ENCODE measurements at regions not wholly inside any gene's neighbourhood (a gene's known extent, or its start where the extent isn't known, plus 50 kb on each side); places are given as distances from the start of the nearest gene placed in this dataset.
A peak's percentile ranks its signal among the peaks of the same experiment; 100 is the strongest.
"Not testable (repeated sequence)": the region's sequence is repeated elsewhere in the genome, so short reads cannot be mapped to it uniquely, and the experiment has no call there.

DNA sequence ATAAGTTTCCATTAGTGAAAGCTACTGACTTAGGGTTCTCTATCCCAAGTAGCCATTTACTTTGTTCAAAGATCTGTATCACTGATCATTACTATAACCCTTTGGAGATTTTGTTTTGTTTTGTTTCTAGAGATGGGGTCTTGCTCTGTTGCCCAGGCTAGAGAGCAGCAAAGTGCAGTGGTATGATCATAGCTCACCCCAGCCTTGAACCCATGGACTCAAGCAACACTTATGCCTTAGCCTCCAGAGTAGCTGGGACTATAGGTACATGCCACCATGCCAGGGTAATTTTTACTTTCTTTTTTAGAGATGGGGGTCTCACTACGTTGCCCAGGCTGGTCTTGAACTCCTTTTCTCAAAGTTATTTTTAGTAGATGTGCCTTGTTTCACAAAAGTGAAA is 154.7 kb downstream of the KCNJ2 start:
- DNase-seq = no peak

DNA sequence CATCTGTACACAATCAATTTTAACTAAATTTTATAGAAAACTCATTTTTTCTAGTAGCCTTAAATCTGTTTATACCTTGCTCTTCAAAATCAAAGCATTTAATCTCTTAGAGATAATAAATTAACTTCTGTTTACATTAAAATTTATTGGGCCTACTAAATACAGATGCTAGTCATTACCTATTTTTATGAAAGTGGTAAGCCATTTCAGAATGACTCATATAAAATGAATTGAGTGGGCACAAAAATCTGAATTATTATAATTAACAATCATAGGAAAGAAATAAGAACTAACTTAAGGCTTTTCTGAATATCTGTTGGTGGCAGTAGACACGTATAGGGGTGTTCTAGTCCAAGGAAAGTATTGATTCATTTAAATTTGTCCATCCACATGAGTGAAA is 157.9 kb downstream of the KCNJ2 start:
- DNase-seq = no peak

DNA sequence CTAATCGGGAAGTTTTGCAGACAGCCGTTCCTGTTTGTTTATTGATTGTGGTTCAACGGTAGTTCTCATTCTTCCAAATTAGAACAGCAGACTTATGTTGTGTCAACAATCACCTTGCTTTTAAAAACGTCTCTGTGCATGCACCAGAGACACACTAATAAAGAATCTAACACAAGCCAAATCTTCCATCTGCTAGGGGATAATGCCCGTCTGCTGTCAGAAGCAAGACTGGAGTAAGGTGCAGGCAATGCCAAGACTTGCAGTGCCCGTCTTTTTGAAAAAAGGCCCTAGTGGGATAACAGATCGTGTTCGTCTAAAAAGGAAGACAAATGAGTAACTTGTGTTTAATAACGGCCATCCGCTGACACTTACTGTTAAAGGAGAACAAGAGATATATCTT is 158.4 kb downstream of the KCNJ2 start:
- no peak for DNase-seq

DNA sequence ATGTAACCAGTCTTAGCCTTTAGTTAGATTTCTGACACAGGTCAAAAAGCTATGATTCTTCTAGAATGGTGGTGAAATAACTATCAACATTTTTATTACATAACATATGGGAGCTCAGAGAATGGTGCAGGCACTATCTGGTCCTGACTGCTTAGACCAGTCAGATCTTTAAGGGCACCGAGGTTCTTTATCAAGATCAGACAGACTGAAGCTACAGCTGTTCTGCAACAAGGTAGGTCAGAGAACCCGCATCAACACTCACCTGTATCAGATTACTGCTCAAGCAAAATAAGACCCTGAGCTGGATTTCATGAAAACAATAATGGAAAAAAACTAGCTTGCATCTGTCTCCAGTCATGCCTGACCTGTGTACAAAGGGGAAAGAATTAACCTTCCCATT is 160.4 kb downstream of the KCNJ2 start:
- no peak for DNase-seq

DNA sequence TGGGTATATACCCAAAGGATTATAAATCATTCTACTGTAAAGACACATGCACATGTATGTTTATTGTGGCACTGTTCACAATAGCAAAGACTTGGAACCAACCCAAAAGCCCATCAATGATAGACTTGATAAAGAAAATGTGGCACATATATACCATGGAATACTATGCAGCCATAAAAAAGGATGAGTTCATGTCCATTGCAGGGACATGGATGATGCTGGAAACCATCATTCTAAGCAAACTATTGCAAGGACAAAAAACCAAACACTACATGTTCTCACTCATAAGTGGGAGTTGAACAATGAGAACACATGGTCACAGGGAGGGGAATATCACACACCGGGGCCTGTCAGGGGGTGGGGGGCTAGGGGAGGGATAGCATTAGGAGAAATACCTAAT is 161.7 kb downstream of the KCNJ2 start:
- DNase-seq = not testable (repeated sequence)

DNA sequence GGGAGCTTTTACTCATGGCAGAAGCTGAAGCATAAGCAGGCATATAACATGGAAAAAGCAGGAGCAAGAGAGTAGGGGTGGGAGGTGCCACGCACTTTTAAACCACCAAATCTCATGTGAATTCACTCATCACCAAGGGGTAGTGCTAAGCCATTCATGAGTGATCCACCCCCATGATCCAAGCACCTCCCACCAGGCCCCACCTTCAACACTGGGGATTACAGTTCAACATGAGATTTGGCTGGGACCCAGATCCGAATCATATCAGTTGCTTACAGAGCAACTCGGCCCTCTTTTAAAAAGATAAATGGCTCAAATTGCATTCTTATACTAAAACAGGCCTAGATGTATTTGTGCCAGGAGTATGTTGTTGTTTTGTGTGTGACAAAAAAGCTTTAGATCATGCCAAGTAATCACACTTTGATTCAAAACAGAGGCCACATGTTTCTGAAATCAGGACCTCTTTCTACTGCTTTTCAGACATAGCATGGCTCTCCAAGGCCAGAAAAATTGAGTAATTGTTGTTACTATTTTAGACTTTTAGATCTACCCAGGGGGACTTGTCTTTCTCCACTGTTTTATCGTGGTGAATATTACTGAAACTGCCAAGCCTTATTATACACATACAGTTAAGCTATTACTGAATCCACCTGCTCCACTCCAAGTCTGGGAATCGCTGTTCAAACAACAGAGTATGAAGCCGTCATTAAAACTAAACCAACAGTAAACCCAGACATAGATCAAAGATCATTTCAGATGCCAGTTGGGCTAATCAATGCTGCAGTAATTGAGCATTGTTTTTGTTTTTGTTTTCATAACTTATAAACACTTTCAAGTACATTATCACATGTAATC is 163.3 kb downstream of the KCNJ2 start:
- no peak for DNase-seq

DNA sequence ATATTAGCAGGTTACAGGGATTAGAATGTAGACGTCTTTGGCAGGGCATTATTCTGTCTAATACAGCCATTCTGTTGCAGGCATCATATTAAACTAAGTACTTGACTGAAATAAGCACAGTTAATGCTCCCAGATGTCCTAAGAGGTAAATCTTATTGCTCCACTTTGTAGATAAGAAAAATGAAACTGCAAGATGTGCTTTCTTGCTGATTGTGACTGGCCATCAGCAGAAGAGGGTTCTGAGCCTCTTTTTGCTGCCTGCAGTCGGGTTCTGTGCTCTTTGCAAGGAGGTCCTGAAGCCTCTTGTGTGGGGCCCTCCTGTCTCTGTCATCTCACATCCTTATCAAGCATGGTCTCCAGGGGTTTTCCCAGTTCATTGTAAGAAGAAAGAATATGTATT is 167.1 kb downstream of the KCNJ2 start:
- DNase-seq = no peak

DNA sequence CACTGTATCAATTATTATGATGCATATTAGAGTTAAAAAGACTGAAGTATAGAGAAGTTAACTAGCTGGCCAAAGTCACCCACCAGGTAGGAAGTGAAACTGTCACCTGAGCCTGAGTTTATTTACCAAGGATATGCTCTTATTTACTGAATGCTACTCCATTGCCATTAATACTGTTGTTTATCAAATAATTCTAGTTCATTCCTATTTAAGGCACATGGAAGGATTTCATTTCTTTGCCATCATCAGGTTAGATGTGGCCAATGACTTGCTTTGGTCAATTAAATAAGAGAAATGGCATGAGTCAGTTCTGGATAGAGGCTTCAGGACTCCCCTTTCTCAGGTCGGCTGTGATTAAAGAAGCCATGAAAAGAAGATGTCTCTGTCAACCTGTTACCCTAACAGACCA is 169.6 kb downstream of the KCNJ2 start:
- DNase-seq = no peak

DNA sequence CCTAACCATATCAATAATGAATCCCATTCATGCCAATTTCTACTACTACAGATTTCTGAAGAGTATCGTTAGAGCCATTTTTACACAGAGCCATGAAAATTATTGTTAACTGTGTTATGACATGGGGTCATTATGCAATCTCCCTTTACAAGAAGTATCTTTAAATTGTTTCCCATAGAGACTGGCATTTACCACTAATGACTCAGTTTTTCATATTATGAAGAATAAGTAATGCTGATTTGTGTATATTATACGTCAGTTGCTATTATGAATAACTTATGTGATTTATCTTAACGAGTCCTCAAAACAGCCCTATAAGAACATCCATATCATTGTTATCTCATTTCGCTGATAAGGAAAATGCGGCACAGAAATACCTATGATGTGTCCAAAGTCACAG is 173.8 kb downstream of the KCNJ2 start:
- no peak for DNase-seq

DNA sequence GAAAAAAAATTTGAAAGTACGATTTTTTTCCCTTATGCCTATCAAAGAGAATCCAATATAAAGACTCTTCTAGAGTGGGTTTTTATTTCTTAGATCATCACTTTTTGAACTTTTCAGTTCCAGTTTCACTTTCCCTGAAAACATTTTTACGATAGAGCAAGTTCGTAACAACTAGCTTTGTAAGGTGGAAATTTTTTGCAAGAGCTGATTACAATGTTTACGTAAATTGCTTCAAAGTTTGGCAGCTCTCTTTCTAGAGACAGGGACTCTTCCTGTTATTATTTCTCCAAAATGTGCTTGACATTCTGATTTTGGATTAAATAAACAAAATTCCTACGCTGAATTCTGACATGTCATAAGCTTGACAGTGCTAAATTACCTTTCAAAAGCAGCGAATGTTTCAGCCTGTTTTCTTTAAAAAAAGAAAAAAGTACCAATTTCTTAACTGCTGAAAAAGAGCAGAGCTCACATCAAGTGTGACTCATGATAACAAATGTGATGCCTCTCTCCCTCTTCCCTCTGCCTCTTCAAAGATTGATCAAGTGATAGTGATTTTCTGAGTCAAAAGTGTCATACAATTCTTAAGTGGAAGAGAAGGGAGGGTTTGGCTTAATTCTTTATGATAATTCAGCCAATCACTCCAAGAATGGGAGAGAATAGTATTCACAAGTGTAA is 175.2 kb downstream of the KCNJ2 start:
- peak; percentile 22 for DNase-seq

DNA sequence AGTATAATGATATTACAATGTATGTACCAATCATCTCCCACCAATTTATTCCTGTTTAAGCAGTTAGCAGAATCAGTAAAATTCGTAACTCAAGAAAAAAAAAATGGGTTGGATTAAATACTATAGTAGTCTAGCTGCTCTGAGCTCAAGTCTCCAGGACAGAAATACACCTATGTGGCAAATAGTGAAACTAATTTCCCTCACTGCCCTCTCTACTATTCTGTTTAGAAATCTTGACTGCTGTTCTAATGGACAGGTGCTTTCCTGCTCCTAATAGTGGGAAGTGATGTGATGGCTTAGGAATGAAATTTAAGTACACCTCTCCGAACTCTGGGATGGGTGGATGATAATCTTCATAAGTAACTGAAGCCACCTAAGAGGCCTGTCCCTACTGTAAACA is 175.7 kb downstream of the KCNJ2 start:
- no peak for DNase-seq

DNA sequence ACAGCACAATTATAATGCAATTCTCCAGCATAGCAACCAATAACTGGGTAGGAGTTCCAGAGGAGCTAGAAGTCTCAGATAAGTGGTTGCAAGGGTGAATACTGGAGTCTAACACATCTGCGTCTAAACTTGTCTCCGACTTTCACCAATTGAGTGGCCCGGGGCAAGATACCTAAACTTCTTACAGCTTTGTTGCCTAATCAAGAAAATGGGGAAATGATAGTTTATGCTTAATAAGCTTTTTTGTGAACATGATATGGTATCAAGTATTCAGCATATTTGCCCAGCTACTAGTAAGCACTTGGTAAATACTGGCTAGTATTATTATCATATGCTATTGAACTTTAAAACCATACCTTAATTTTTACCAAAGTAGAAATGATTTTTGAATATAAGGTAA is 183.5 kb downstream of the KCNJ2 start:
- DNase-seq = no peak

DNA sequence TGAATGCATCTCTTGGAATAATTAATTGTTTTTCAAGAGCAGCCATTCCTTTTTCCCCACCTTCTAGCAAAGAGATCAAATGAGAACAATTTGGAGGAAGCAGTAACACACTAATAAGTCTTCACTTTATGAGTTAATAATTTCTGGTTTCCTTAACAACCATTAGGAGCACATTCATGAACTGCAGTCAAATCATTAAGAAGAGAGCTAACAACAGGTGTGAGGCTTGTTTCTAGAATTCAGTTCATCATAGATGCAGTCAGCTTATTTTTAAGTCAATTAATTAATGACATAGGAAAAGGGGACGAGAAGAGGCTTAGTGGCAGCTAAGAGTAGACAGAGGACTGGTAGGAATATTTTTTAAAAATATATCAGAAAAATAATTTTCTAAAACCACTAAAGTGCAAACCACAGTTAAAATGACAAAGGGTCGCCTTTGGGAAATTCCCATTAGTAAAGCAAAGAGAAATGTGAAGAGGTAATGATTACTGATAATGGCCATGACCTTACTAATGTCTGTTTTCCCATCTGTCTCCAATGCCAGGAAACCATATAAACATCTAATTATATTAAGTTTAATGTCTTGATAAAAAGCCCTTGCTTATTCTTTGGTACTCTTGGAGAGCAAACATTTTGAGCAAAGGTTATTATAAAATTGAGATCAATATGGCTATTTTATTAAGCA is 184.2 kb downstream of the KCNJ2 start:
- DNase-seq = no peak

DNA sequence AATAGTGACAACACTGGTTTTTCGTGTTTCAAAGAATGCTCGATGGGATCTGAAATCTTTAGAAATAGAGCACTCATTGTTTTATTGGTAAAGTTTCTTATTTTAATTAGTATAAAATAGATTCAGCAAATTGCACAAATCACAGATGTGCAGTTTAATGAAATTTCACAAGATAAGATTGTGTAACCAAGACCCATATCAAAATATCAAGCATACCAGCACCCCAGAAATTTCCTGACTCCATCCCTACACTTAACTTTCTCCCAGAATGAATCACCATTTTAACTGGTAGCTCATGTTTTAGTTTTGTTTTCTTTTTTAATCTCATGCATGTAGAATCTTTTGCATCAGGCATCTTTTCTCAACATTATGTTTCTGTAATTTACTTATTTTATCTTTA is 185.9 kb downstream of the KCNJ2 start:
- DNase-seq = no peak

DNA sequence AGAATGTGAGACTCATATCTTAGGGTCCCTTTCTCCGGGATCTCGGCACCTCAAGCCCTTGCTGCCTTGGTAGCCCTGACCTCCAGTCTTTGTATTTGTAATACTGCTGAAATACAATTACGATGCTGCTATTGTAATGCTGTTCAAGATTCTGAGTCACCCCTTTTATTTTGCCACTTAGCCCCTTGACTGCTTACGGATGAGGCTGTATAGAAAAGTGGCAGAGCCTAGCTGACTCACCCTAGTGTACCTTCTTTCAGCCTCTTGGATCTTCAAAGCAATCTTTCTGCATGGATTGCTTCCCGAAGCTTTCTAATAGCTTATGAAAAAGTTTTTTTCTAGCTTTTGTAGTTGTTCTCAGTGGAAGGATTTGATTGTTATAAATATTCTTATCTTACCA is 187.9 kb downstream of the KCNJ2 start:
- no peak for DNase-seq

DNA sequence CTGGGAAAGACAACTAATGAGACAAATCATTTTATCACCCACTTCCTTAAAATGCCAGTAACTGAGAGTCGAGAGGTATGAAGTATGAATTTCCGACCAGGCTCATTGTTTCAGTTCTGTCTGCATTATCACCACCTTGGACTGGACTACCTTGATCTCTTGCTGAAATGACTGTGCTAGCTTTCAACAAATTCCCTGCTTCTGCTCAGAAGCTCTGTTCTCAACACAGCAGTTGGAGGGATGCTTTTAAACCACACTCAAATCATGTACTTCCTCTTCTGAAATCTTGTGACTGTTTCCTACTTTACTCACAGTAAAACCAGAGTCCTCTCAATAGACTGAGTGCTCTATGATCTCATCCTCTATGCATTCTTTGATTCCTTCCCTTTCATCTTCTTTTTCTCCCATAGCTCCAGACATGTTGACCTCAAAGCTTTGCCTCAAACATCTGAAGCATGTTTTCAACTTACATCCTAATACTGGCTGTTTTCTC is 195.8 kb downstream of the KCNJ2 start:
- peak; percentile 44 for DNase-seq

DNA sequence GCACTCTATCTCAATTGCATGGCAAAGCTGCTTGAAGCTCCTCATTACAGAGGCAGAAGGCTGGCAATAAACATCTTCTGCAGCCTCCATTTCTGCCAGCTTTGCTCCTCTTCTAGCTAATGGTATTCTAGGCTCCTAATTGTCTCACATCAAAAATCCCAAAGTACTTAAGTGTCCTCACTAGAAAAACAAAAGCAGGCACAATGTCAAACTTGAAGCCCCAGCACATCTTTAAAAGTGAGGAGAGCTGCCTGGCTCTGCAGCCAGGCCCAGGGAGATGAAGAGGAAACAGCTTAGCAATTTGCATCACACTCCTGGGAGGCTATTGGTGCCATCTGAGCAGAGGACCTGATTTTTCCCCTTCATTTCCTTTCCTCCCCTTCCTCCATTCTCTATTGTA is 197.1 kb downstream of the KCNJ2 start:
- DNase-seq = no peak

DNA sequence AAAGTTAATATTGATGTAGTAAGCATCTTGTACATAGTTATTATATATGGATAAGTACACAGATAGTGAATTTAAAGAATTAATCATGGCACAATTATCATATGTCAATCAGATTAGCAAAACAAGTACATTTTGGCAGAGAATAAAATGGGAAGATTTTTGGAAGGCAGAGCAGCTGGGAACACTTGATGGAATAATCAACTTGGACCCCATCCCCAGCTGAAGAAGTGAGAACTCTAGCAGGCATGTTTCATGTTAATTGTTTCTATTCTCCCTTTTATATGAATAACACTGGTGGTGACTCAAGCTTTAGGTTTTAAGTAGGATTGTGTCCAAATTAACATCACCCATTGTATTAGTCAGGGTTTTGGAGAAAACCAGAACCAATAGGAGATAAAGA is 198.7 kb downstream of the KCNJ2 start:
- no peak for DNase-seq

DNA sequence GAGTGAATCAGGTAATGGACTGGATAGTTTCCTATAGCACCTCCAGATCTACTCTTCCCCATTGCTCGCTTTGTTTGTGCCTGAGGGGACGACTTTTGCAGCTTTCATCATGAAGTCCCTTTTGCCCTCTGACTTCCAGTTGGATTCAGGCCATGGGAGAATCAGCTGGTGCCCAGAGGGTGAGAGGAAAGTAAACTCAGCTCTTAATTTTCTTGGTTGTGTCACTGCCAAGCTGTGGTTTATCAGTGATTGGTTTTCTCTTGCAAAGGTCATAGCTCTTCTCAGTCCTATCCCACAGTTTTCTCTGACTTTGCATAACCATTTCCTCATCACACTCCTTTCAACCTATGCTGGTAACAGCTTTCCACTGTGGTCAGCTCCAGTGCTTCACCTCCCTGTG is 200.1 kb downstream of the KCNJ2 start:
- no peak for DNase-seq

DNA sequence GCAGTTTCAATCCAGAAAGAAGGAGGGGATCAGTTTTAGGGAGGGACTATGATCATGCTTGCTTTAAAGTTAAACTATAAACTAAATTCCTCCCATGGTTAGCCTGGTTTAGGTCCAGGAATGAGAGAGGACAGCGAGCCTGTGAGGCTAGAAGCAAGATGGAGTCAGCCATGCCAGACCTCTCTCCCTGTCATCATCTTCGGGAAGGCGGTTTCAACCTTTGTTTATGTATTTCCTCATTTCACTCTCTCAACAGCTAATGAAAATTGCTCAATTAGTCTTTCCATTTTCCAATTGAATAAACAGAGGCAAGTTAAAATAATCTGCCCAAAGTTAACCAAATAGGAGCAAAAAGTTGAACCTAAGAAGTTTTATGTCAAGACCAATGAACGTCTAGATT is 201.5 kb downstream of the KCNJ2 start:
- no peak for DNase-seq

DNA sequence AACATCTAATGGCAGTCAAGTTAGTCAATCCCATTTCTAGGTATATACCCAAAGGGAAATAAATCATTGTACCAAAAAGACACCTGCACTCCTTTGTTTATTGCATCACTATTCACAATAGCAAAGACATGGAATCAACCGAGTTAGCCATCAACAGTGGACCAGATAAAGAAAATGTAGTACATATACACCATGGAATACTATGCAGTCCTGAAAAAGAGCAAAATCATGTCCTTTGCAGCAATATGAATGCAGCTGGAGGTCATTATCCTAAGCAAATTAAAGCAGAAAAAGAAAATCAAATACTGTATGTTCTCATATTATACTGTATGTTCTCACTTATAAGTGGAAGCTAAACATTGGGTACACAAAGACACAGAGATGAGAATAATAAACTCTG is 204.0 kb downstream of the KCNJ2 start:
- no peak for DNase-seq

DNA sequence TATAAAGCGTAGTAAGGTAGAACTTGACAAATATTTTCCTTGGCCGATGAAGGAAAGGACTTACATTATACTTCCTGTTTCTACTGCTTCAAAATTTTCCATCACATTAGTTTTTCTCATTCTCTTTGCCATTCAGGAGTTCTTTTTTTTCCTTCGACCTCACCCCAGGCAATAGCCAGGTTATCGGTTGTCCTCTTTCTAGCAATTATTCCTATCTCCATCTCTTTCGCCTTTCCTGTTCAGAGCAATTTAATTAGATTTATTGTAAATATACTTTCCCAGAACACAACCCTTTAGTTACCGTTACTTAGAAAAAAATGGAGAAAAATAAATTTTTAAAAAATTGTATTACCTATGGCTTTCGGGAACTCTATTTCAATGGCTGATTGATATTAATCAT is 205.2 kb downstream of the KCNJ2 start:
- DNase-seq = no peak

DNA sequence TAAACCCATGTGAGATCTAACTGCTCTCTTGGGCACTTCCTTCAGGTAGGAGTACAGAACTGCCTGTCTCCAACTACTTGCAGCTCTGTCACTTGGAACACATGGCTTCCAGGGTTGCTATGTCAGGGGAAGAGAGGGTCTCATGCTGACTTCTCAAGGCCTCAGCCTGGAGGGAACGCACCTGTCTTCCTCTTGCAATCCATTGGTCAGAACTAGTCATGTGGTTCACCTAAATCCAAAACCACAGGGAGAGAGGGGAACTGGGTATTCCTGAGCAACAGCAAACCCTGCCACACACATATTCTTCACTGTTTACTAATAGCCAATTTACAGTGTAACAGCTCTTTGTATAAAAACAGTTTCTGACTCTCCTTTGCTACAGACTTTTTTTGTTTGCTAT is 206.1 kb downstream of the KCNJ2 start:
- DNase-seq = no peak

Data from hematopoietic multipotent progenitor cell treated with erythropoietin and hydrocortisone succinate and interleukin-3 and kit ligand, for 4 days (in vitro differentiated cells).